ENCODE measurements at regions not wholly inside any gene's neighbourhood (a gene's known extent, or its start where the extent isn't known, plus 50 kb on each side); places are given as distances from the start of the nearest gene placed in this dataset.
"Not testable (repeated sequence)": the region's sequence is repeated elsewhere in the genome, so short reads cannot be mapped to it uniquely, and the experiment has no call there.

- TF ChIP-seq POLR2A (IDR thresholded peaks at IDR 0.05; ENCODE audit: borderline replicate concordance, extremely low read depth, insufficient read depth, insufficient read length); CTCF (IDR thresholded peaks at IDR 0.05 in 2 of 3, conservative IDR thresholded peaks at IDR 0.05 in 1 of 3; ENCODE audit: borderline replicate concordance in 1 of 3, insufficient read depth in 1 of 3, low read depth in 2 of 3, low read length in 2 of 3); ELF1 (IDR thresholded peaks at IDR 0.05; ENCODE audit: borderline replicate concordance, low read depth); MAX (IDR thresholded peaks at IDR 0.05); ZBTB33 (IDR thresholded peaks at IDR 0.05; ENCODE audit: extremely low read depth, insufficient replicate concordance, low read length); ZNF274 (IDR thresholded peaks at IDR 0.05; ENCODE audit: low read depth, low read length); EGR1 (IDR thresholded peaks at IDR 0.05; ENCODE audit: low read depth); YY1 (IDR thresholded peaks at IDR 0.05; ENCODE audit: extremely low read depth, insufficient replicate concordance, low read depth, low read length); SIN3A (IDR thresholded peaks at IDR 0.05; ENCODE audit: low read depth); REST (IDR thresholded peaks at IDR 0.05; ENCODE audit: low read depth); EZH2 (IDR thresholded peaks at IDR 0.05); POLR2AphosphoS5 (IDR thresholded peaks at IDR 0.05; ENCODE audit: low read depth, low read length); RAD21 (IDR thresholded peaks at IDR 0.05; ENCODE audit: low read depth): not testable (repeated sequence)
These were observed 2672.1 kb downstream of the PCDH9 start for GRCh38 chr13:64558031-64558430.

All from HCT116 (cell line).